ACC112 (cell line): ENCODE measurements at regions not wholly inside any gene's neighbourhood (a gene's known extent, or its start where the extent isn't known, plus 50 kb on each side); places are given as distances from the start of the nearest gene placed in this dataset.

ENCODE experiments used
- H2AFZ ChIP-seq: fragments of 200-600 bp; sonication (generic); one replicate; pipeline ENCODE4 v1.6.0; 2017; ENCODE audit warnings: antibody characterized with exemption, low read length; ENCODE audit not compliant: unreplicated experiment
- H3K27ac ChIP-seq: fragments of 200-600 bp; sonication (generic); 2 replicates; pipeline ENCODE4 v1.5.1; 2014; ENCODE audit warnings: low read depth, mild to moderate bottlenecking, antibody characterized with exemption, low read length, moderate library complexity
- H3K27me3 ChIP-seq: fragments of 200-600 bp; sonication (generic); 2 replicates; pipeline ENCODE4 v1.6.1; 2014; ENCODE audit warnings: mild to moderate bottlenecking, antibody characterized with exemption, low read length, moderate library complexity, mixed read lengths; ENCODE audit not compliant: insufficient read depth
- H3K36me3 ChIP-seq: fragments of 200-600 bp; sonication (generic); 2 replicates; pipeline ENCODE4 v1.6.1; 2016; ENCODE audit warnings: mild to moderate bottlenecking, antibody characterized with exemption, low read length, moderate library complexity, mixed read lengths; ENCODE audit not compliant: insufficient read depth
- H3K4me1 ChIP-seq: fragments of 200-600 bp; sonication (generic); one replicate; pipeline ENCODE4 v1.6.1; 2016; ENCODE audit warnings: low read length, mixed read lengths; ENCODE audit not compliant: insufficient read depth, unreplicated experiment, control insufficient read depth
- H3K4me3 ChIP-seq: fragments of 200-600 bp; sonication (generic); 2 replicates; pipeline ENCODE4 v1.5.1; 2014; ENCODE audit warnings: mild to moderate bottlenecking, low read depth, low read length
- H3K79me2 ChIP-seq: fragments of 200-600 bp; sonication (generic); one replicate; pipeline ENCODE4 v1.6.0; 2016; ENCODE audit warnings: low read length; ENCODE audit not compliant: control insufficient read depth, unreplicated experiment, insufficient read depth

- no peak overlapping the region for H2AFZ ChIP-seq
- no peaks in the 10 kb centered on the region for H3K4me1 ChIP-seq
- no peaks in the 10 kb centered on the region for H3K36me3 ChIP-seq
- H3K4me3 ChIP-seq: no peak overlapping the region
- H3K27me3 ChIP-seq: peaks cover 53% of the 10 kb centered on the region
- no peak overlapping the region for H3K27ac ChIP-seq
- H3K79me2 ChIP-seq: no peaks in the 10 kb centered on the region
Measured at GRCh38 chr9:95678759-95679158, 162.0 kb upstream of the PTCH1 start.

- Histone ChIP-seq H3K27ac (no peak overlapping the region), H3K4me3 (no peak overlapping the region)
Measured at GRCh38 chr9:95670122-95670521, 153.4 kb upstream of the PTCH1 start.

GRCh38 chr9:95669253-95669652 is 152.5 kb upstream of the PTCH1 start:
- Histone ChIP-seq H3K36me3 (no peaks in the 10 kb centered on the region), H3K4me3 (no peak overlapping the region), H2AFZ (no peak overlapping the region), H3K27me3 (peaks cover 74% of the 10 kb centered on the region), H3K27ac (no peak overlapping the region), H3K79me2 (no peaks in the 10 kb centered on the region), H3K4me1 (no peaks in the 10 kb centered on the region)

More at GRCh38 chr9:95670122-95670521, 153.4 kb upstream of the PTCH1 start:
- no peaks in the 10 kb centered on the region for H3K4me1 ChIP-seq
- peaks cover 82% of the 10 kb centered on the region for H3K27me3 ChIP-seq
- no peaks in the 10 kb centered on the region for H3K36me3 ChIP-seq
- H2AFZ ChIP-seq: no peak overlapping the region
- no peaks in the 10 kb centered on the region for H3K79me2 ChIP-seq

- Histone ChIP-seq H3K4me1 (no peaks in the 10 kb centered on the region), H2AFZ (no peak overlapping the region), H3K79me2 (no peaks in the 10 kb centered on the region), H3K36me3 (no peaks in the 10 kb centered on the region), H3K27me3 (peaks cover 70% of the 10 kb centered on the region), H3K4me3 (no peak overlapping the region), H3K27ac (no peak overlapping the region)
Measured at GRCh38 chr9:95667789-95668188, 151.0 kb upstream of the PTCH1 start.

- Histone ChIP-seq H2AFZ (no peak overlapping the region), H3K79me2 (no peaks in the 10 kb centered on the region), H3K36me3 (no peaks in the 10 kb centered on the region), H3K27me3 (peaks cover 71% of the 10 kb centered on the region), H3K27ac (no peak overlapping the region), H3K4me3 (no peak overlapping the region), H3K4me1 (no peaks in the 10 kb centered on the region)
Measured at GRCh38 chr9:95666785-95667155, 150.0 kb upstream of the PTCH1 start.

GRCh38 chr9:95666096-95666784 is 149.5 kb upstream of the PTCH1 start:
- Histone ChIP-seq H2AFZ (no peak overlapping the region), H3K4me1 (no peaks in the 10 kb centered on the region), H3K27ac (no peak overlapping the region), H3K79me2 (no peaks in the 10 kb centered on the region), H3K27me3 (peaks cover 71% of the 10 kb centered on the region), H3K36me3 (no peaks in the 10 kb centered on the region), H3K4me3 (no peak overlapping the region)

GRCh38 chr9:95653246-95653645 is 136.5 kb upstream of the PTCH1 start:
- H3K36me3 ChIP-seq: no peaks in the 10 kb centered on the region
- peaks cover 53% of the 10 kb centered on the region for H3K27me3 ChIP-seq
- no peak overlapping the region for H3K27ac ChIP-seq
- H3K4me1 ChIP-seq: no peaks in the 10 kb centered on the region
- no peak overlapping the region for H3K4me3 ChIP-seq
- H3K79me2 ChIP-seq: no peaks in the 10 kb centered on the region
- no peak overlapping the region for H2AFZ ChIP-seq

- H2AFZ ChIP-seq: no peak overlapping the region
- H3K4me3 ChIP-seq: no peak overlapping the region
- H3K27ac ChIP-seq: no peak overlapping the region
- no peaks in the 10 kb centered on the region for H3K4me1 ChIP-seq
- peaks cover 38% of the 10 kb centered on the region for H3K27me3 ChIP-seq
- no peaks in the 10 kb centered on the region for H3K79me2 ChIP-seq
- no peaks in the 10 kb centered on the region for H3K36me3 ChIP-seq
Measured at GRCh38 chr9:95650720-95651119, 133.9 kb upstream of the PTCH1 start.

- no peaks in the 10 kb centered on the region for H3K4me1 ChIP-seq
- H2AFZ ChIP-seq: no peak overlapping the region
- no peaks in the 10 kb centered on the region for H3K79me2 ChIP-seq
- peaks cover 35% of the 10 kb centered on the region for H3K27me3 ChIP-seq
- H3K27ac ChIP-seq: no peak overlapping the region
- no peaks in the 10 kb centered on the region for H3K36me3 ChIP-seq
- H3K4me3 ChIP-seq: no peak overlapping the region
Measured at GRCh38 chr9:95649801-95650213, 133.0 kb upstream of the PTCH1 start.

GRCh38 chr9:95648225-95648624 is 131.5 kb upstream of the PTCH1 start:
- Histone ChIP-seq H3K79me2 (no peaks in the 10 kb centered on the region), H3K27me3 (peaks cover 38% of the 10 kb centered on the region), H3K27ac (no peak overlapping the region), H2AFZ (no peak overlapping the region), H3K4me3 (no peak overlapping the region), H3K36me3 (no peaks in the 10 kb centered on the region), H3K4me1 (no peaks in the 10 kb centered on the region)

- Histone ChIP-seq H3K27me3 (peaks cover 36% of the 10 kb centered on the region), H3K4me1 (no peaks in the 10 kb centered on the region), H3K4me3 (no peak overlapping the region), H3K27ac (no peak overlapping the region), H3K79me2 (no peaks in the 10 kb centered on the region), H2AFZ (no peak overlapping the region), H3K36me3 (no peaks in the 10 kb centered on the region)
Measured at GRCh38 chr9:95645992-95646391, 129.2 kb upstream of the PTCH1 start.
